Activated gamma-delta T cell treated with anti-CD3 and anti-CD28 coated beads, Interleukin-2, amount 50 U/mL, for 16 hours (primary cell): ENCODE measurements at regions not wholly inside any gene's neighbourhood (a gene's known extent, or its start where the extent isn't known, plus 50 kb on each side); places are given as distances from the start of the nearest gene placed in this dataset.
"Not testable (repeated sequence)": the region's sequence is repeated elsewhere in the genome, so short reads cannot be mapped to it uniquely, and the experiment has no call there.

Experiments
- DNase-seq: peaks from one replicate; pipeline ENCODE4 v3.0.0-alpha.2; 2020; ENCODE audit warnings: low read depth

DNA sequence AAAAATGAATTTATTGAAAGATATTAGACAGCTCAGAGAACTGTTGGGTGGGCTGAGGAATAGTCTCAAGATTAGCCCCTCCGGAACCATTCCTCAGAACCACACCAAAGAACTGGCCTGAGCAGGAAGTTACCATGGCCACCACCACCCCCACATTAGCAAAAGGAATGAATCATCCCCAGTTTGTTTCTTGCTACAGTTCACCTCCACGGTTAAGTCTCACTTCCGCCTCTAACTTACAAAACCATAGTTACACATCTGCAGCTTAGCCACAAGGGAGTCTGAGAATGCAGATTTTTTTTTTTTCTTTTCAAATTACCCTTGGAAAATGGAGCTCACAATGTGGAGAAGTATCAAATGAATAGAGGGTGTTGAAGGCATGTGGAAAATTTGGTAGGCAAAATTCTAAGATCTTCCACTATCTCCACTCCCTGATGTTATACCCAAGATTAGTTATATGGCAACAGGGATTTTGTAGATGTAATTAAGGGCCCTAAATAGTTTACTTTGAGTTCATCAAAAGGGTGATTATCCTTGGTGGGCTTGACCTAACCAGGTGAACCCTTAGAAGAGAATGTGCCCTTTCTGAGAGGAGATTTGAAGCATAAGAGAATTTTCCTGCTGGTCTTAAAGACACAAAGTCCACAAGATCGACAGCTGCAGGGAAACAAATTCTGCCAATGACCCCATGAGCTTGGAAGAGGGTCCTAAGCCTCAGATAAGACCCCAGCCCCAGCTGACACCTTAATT lies 129.8 kb upstream of the KRR1 start:
- DNase-seq, result peak; percentile 17

- no peak for DNase-seq
Observed at GRCh38 chr12:75638792-75639191, 127.4 kb upstream of the KRR1 start.

GRCh38 chr12:75636607-75637006 lies 125.2 kb upstream of the KRR1 start:
- no peak for DNase-seq

DNA sequence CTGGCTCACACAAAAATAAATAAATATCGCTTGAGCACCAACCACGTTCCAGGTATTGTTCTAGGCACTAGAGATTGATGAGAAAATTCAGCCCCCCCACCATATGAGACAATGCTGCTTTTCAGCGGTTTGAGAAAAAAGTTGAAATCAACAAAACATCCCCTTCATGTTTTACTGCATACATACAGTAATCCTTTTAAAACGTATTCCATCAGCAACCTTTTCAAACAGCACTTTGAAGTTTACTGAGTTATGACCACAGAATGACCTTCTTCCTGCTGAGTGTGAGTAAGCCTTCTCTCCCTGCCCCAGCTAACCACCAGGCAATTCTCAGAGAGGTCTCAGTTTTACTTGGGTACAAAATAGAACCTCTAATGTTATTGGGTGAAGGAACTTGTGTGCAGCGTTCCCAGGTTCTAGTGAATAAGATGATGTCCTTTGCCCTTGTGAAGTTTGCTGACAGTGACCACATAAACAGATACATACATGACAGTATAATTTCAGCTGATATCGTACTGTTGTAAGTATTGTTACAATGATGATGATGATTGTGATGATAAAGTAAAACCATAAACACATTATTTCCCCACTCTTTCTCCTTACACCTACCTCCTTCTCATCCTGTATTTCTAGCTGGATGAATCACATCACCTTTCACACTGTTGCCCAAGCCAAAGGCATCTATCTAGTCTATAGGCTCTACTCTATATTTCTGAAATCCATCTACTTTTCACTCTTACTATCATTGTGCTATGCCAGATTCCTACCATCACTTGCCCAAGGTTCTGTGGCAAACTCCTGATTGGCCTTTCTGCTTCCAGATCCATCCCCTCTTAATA lies 124.4 kb upstream of the KRR1 start:
- no peak for DNase-seq

DNA sequence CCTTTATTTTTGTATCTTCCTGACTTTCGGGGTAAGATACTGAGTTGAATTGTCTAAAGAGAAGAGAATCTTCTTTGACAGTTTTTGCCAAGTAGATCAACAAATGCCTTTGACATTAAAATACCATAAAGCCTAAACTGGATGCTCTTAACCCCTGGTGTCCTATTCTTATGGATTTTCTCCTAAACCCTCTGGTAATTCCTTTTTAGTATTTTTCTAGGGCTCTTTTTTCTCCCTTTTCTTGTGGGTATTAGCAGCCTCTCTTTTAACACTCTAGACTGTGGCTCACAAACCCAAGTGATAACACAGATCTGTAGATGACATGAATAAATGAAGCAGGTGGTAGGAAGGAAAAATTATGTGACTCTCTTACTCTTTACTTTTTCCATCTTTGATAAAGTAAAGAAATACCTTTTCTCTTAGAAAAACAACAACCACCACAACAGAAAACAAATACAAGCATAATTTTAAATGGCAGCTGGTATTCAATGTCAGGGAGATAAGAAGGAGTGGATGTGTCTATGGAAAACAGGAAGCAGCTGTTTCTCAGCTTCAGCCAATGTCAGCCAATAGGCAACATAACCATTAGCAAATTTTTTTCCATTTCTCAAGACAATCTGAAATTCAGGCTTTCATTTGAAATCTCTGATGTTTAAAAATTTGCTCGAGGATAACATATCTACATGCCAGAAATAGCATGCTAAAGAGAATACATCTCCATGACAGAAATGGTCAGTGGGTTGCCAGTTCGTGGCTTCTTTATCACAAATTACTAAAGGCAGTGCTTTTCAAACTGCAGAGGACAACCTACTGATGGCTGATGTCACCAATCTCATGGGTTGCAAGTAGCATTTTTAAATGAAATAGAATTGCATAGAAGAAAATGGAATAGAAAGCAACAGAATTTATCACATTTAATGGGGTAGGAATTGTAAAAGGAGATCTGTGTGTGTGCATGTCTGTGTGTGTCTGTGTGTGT lies 123.1 kb upstream of the KRR1 start:
- no peak for DNase-seq

GRCh38 chr12:75633789-75634188 lies 122.4 kb upstream of the KRR1 start:
- DNase-seq, result no peak

DNA sequence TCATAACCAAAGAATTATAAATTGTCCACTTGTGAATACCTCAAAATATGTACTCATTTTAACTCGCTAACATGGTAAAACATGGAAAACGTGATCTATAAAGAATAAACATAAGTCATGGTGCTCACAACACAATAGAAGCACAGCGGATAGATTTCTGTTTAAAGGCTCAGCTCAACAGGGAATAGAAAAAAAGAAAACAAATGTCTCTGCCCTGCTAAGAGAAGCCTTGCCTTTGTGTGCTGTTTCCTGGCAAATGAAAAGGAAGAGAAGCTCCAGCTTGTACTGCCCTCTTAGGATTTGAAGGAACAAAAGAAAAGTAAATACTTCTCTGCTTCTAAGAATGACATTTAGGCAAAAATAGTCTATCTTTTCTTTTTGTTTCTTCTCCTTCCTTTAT lies 121.0 kb upstream of the KRR1 start:
- DNase-seq, result no peak

DNA sequence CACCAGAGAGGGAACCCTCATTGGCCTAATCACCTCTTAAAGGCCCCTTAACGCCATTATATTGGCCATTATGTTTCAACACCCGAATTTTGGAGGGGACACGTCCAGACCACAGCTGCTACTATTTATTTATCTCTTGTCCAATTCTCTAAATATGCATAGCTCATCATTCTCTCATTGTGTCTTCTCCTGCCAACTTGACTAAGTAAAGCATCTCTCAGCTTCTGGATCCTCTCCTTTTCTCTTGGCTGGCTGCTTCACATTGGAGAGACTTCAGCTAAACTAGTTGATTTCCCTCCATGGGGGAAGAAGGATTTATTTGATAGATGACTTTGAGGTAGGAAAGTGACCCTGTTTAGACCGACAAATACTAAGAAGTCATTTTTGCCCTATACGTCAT lies 120.4 kb upstream of the KRR1 start:
- DNase-seq, result no peak

DNA sequence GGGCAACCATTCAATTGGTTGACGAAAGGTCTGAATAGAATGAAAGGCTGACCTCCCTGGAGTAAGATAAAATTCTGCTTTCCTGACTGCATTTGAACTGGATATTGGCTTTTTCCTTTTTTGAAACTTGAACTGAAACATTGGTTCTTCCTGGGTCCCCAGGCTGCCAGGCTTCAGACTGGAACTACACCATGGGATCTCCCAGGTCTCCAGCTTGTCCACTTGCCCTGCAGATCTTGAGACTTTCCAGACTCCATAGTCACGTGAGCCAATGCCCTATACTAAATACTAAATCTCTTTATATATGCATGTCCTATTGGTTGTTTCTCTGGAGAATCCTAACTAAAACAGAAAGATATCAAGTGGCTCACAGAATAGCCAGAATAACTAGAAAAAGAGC lies 118.7 kb upstream of the KRR1 start:
- DNase-seq, result no peak

DNA sequence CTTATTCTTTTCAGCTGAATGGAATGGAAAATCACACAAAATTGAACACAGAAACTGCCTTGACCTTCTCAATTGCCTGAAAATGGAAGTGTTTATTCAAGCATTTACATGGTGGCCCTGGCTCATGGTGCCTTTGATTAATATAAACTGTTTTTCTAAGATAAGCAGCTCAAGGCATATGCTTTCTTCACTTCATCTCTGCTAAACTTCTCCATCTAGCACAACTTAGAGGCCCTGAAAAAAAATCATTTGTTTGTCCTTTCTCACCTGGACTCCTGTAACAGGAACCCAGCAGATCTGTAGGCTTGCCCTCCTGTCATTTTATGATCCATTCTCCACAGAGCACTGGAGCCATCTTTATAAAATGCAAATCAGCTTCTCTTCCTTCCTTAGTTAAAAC lies 117.5 kb upstream of the KRR1 start:
- no peak for DNase-seq

- no peak for DNase-seq
Observed at GRCh38 chr12:75628511-75628910, 117.1 kb upstream of the KRR1 start.

DNA sequence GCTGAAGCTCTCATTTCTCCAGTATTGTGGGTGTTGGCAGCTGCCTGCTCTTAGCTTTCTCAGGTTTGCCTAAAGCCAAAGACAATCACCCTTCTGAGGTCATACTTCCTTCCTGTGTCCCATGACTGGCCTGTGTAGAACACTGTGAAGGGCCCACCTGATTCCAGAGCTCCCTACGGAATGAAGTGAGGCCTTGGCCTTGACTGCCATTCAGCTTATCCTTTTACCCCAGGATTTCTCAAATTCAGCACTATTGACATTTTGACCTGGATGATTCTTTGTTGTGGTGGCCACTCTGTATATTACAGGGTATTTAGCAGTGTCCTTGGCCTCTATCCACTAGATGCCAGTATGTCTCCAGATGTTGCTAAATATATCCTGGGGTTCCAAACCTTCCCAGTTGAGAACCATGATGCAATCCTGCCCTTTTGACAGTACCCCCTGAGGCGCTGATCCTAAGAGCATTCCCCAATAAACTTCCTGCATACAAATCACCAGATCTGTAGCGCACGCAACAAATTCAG lies 112.3 kb upstream of the KRR1 start:
- no peak for DNase-seq

GRCh38 chr12:75622492-75622891 lies 111.1 kb upstream of the KRR1 start:
- DNase-seq, result no peak

GRCh38 chr12:75614396-75614795 lies 103.0 kb upstream of the KRR1 start:
- DNase-seq, result not testable (repeated sequence)

- DNase-seq, result no peak
Observed at GRCh38 chr12:75613981-75614380, 102.6 kb upstream of the KRR1 start.

- no peak for DNase-seq
Observed at GRCh38 chr12:75611041-75611440, 99.6 kb upstream of the KRR1 start.

- no peak for DNase-seq
Observed at GRCh38 chr12:75606956-75607355, 95.5 kb upstream of the KRR1 start.

- DNase-seq, result no peak
Observed at GRCh38 chr12:75606151-75606550, 94.7 kb upstream of the KRR1 start.

DNA sequence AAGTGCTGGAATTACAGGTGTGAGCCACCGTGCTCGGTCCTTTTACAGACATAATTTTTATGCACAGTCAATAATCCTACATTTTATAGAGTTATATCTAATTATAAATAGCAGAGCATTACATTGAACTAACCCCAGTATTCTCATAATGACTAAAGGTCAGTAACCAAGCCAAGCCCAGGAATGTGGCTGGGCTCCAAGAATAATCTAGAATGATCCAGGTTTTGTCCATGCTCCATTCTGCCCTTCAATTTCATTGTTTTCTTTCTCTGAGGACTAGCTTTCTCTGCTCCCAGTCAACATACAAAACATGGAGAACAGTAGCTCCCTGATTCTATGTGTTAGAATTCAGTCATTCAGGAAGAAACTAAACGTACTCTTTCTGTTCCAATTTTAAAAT lies 92.1 kb upstream of the KRR1 start:
- DNase-seq, result no peak

GRCh38 chr12:75602106-75602505 lies 90.7 kb upstream of the KRR1 start:
- no peak for DNase-seq

- DNase-seq, result no peak
Observed at GRCh38 chr12:75600146-75600545, 88.7 kb upstream of the KRR1 start.

GRCh38 chr12:75599061-75599460 lies 87.7 kb upstream of the KRR1 start:
- DNase-seq, result no peak
